GM19328 (cell line): ENCODE measurements at regions not wholly inside any gene's neighbourhood (a gene's known extent, or its start where the extent isn't known, plus 50 kb on each side); places are given as distances from the start of the nearest gene placed in this dataset.
A peak's percentile ranks its signal among the peaks of the same experiment; 100 is the strongest.
"Not testable (repeated sequence)": the region's sequence is repeated elsewhere in the genome, so short reads cannot be mapped to it uniquely, and the experiment has no call there.

Experiments
- ATAC-seq: cut with Tn5 transposase; IDR thresholded peaks from one replicate; pipeline ENCODE4 v1.9.1; 2021; ENCODE audit warnings: mild to moderate bottlenecking, moderate library complexity; ENCODE audit not compliant: unreplicated experiment

DNA sequence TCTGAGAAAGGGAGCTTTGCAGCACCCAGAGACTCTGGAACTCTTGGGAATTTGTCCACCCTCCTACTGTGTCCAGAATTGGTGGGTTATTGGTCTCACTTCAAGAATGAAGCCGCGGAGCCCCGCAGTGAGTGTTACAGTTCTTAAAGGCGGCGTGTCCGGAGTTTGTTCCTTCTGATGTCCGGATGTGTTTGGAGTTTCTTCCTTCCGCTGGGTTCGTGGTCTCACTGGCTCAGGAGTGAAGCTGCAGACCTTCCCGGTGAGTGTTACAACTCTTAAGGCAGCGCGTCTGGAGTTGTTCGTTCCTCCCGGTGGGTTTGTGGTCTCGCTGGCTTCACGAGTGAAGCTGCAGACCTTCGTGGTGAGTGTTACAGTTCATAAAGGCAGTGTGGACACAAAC lies 824.7 kb downstream of the LRRTM4 start:
- not testable (repeated sequence) for ATAC-seq

DNA sequence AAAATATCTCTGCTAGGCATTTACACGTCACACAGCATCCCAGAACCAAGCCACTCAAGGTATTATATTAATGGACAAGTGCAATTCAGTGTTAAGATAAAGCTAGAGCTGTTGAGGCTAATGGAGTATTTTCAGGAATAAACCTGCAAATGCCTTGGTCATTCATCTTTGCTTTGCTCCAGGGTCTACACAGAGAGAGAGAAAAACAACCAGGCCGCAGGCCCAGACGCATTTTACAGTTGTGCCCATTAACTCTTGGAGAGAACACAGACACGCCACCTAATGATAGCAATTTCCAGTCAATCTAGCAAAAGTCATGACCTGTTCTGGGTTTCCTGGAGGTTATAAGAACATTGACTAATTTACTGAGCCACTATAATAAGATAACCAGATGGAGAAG lies 829.3 kb downstream of the LRRTM4 start:
- no peak for ATAC-seq

DNA sequence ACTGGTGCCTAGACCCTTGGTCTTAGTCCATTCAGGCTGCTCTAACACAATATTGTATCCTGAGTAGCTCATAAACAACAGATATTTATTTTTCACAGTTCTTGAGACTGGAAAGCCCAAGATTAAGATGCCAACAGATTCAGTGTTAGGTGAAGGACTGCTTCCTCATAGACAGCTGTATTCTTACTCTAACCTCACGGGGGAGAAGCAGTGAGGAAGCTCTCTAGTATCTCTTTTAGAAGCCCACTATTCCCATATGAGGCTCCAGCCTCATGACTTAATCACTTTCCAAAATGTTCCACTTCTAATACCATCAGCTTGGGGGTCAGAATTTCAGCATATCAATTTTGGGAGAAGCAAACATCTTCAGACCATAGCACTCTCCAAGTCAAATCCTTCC lies 833.4 kb downstream of the LRRTM4 start:
- ATAC-seq, result no peak

DNA sequence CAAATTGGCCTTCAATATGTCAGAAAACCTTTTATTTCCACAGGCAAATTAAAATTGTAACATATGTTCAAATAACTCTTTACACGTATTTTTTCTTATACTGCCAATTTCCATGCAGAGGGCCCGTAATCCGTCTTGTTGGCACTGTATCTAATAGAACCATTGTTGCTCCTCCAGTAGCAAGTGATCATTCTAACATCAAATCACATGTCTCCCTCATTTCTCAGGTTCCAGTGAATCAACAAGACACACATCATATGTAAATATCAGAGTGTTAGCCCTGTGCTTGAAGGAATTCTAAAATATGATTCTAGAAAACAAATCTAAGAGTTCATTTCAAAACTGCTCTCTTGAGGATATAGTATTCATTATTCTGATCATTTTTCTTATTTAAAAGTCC lies 834.3 kb downstream of the LRRTM4 start:
- ATAC-seq, result no peak

DNA sequence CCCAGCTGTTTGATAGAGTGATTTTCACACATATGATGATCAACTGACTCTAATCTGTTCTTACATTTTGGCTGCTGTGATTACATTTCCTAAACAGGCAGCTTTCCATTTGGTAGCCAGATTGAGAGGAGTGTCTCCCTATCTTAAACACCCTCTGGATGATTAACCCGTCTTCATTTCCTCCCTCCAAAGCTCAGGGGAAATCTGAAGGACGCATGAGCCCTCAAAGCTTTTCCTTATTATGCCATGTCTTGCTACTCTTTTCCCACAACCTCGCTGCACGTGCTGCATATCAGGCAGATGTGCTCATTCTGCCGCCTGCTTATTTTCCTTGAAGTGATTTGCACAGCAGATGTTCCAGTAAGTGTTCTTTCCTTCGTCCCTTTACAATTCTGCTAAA lies 837.4 kb downstream of the LRRTM4 start:
- no peak for ATAC-seq

DNA sequence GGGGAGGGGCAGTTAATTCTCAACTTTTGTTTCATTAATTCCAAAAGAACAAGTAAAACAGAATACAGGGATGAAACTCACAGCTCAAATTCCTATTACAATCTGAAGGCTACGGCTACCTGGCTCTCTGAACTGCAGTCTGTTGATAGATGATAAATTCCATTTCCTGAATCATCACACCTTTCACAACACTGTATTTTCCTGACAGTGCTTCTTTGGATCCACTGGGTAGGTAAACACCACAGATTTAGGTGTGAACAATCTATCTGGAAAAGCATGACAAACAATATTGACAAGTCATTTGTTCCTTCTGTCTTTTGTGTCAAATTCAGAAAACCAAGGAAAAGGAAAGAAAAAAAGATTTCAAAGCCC lies 843.2 kb downstream of the LRRTM4 start:
- ATAC-seq, result no peak

DNA sequence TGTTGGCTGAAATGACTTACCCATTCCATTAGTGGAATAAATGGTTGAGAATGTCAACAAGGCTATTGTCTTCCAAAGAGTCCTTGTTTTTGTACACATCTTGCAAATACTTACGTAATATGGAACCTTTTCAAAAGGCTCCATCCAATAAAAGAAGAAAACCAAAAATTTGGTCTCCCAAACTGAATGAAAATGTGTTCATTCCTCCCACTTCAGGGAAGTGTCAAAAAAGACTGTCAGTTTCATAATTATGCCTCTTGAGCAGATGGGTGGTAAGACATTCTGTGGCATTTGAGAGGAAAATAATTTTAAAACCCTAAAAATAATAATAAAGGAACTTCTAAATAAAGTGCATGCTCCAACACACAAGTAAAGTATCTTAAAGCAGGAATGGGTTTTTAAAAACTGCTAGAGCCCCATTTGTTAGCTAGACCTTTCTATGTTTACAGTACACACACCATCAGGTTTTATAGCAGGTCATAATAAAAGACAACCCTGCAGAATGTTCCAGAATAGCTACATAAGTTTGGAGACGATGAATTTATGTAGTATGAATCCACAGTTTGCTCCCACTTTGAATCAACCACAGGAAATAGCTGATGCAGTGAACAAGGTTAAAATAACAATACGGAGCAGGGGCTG lies 843.7 kb downstream of the LRRTM4 start:
- ATAC-seq, result no peak

DNA sequence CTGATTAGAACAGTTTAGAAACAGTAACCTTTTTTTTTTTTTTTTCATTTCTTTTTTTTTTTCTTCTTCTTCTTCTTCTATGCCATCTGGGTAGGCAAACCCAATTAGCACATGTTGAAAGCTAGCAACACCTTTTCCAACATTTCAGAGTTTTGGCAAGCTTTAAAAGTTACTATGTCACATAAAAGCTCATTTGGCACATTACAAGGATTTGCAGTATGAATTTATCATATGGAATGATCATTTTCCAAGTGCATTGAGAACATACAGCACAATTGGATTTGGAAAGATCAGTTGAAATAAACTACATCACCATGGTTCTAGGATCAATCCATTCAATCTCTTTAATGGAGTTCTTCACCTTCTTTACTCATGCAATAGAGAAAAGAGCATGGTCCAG lies 847.0 kb downstream of the LRRTM4 start:
- ATAC-seq, result no peak

DNA sequence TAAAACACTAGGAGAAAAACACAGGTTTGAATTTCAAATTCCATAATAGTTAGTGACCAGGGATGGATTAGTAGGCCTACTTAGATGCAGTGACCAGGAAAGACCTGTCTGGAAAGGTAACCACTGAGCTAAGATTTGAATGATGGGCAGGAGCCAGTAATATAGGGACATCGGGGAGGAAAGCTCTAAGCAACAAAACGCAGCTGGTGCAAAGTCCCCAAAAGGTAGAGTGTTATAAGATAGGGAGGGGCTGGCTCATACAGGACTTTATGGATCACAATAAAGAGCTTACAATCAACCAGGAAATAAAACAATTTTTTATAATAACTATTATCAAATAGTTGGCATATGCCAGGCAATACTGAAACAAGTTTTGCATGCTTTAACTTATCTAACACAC lies 849.4 kb downstream of the LRRTM4 start:
- no peak for ATAC-seq

DNA sequence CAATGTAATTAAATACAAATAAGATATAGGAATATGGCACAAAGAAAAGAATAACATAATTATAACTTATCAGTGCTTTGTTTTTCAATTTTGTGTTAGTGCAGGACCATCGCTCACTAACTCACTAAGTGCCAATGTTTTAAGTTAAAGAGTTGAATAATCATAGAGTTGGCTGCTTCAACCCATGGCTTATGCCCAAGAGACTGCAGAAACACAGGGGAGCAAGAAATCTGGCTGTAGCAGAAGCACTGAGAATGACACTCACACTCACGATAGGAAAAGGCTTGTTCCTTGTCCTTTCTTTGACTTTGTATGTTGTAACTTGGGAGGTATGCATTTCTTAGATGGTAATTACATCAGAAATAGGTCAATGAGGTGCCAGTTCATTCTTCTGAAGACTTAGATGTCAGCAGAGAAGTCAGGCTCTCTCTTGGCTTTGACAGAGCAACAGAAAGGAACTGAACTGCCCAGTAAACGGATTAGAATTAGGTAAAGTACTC lies 852.2 kb downstream of the LRRTM4 start:
- no peak for ATAC-seq

DNA sequence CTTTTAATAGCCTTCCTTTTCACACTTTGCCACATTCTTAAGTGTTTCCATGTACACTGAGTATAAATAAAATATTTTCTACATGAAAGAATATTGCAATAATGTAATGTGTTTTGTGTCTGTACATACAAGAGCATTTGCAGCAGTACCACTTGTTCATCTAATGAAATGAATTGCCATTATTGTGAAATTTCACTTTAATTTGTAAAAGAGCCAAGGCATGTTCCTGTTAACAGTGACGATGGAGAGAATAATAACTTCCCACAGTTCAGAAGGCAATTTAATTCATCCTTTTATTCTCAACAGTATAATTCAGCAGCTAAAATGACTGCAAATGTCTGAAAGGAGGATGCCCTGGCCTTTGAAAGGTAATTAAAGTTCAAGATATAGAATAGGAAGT lies 853.9 kb downstream of the LRRTM4 start:
- no peak for ATAC-seq

DNA sequence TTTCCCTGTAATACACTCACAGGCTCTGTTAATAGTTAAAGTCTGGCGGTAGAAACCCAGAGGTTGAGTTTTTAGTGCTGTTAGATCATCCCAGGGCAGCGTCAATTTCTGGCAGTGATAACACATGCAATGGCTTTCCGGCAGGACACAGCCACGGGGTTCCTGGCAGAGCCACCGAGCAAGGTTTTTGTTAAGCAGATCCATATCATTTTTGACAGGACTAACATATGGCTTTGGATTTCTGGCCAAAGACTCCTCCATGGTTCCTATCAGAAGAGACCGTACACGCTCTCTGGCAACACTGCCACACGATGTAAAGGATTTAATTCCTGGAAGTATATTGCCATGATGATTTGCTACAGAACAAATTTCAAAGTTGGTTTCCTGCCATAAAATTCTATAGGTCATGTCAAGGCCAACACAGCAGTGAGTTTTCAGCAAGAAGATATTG lies 854.3 kb downstream of the LRRTM4 start:
- ATAC-seq, result no peak

DNA sequence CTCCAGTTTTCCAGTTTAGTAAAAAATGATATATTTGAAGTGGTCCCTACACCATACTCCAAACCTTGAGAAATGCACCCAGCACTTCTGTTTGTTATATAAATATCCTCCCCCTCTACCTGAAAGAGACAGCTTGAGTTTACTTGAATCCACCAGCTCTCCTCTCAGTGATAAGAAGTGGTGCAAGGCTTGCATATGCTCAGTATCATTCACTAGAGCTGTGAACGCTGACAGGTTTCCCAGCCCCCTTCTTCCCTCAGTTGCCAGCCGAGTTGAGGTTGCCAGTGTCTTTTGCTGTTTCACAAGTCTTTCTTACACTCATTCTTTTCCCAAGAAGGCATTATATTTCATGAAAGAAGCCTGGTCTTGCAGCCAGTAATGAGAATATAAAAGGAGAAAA lies 880.0 kb downstream of the LRRTM4 start:
- no peak for ATAC-seq

DNA sequence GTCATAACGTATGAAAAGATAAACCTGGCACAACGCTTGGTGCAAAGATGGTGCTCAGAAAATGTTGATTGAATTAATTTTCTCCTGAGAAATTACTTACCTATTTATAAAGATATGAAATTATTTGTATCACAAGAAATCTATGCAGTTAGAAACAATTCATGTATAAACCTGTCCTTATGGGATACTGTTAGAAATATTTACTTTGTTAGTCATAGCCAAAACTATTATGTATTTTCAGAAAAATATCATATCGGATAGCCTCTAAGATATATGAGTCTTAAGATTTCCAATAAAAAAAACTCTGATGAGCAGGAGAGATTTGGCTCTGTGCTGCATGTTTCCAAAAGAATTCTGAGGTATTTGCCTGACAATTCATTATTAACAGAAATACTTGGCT lies 880.7 kb downstream of the LRRTM4 start:
- no peak for ATAC-seq

DNA sequence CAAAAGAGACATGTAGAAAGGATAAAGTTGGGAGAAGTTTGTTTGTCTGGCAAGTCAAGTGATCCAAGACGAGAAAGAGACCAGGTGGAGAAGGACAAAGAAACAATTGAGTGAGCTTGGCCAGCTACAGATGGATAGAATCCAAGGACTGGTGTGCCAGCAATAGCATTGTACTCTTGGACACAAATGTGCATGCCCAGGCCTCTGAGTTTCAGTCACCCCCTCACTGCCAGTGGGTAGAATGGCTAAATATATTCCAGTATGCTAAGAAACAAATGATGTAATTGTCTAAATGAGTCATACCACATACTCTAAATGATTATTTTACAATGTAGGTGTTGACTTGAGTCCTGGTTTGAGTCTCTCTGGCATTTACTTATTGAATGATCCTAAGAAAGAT lies 881.3 kb downstream of the LRRTM4 start:
- no peak for ATAC-seq

DNA sequence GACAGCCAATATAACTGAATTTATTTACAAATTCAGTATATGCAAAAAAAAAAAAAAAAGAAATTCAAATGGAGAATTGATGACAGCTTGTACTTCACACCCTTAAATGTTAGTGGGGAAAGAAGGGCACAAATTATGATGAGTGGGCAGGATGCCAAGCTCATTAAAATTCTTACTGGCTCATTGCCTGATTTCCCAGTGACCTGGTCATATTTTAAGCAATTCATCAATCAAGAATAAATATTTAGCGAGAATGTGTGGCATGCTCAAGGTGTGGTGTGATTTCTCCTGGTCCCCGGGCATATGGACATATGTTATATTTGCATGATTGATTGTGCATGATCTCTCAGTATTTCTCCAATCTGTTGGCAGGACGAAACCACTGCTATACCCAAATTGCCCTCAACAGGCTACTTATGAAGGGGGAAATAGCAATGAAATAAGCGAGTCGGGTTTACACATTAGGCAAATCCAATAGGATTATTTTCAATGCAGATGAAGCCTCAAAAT lies 883.0 kb downstream of the LRRTM4 start:
- no peak for ATAC-seq

DNA sequence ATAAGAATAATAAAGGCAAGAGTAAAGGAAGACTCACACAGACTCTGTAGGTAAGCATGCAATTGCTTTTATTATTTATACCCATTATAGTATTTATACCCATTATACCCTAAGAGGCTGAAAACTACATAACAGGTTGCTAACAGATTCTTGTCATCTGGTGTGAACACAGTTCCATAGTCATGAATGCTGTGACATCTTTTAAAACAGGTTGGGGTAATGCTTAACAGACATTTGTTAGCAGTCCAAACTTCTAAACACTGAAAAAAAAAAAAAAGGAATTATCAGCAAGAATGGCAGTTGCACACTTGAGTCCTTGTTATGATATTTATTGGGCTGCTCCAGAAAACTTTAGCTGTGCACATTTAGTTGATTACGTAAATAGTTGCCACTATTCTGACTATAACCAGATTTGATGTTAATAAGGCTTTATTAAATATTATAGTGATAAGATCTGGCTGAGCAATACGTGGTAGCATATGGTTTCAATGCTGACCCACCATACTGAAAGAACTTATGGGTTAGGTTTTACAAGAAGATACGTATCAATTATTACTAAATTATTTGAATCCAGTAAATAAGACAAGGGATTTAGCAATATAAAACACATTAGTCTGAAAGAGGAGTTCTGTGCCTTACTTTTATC lies 888.8 kb downstream of the LRRTM4 start:
- no peak for ATAC-seq

DNA sequence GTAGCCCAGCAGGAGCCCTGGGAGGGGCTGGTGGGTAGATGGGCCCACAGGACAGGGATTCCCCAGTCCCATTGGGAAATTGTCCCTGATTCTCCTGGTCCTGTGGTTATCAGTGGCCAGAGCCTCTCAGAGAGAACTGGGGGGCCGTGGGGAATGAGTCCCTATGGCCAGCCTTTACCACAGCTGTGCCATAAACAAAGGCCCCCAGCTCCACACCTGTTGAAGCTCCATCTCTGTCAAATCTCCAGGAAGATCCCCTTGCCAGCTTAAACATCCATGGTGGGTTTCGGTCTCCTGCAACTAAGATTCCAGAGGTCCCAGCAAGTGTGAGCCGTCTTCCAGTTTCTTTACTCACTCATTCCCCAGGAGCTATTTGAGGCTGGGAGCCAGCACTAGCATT lies 897.1 kb downstream of the LRRTM4 start:
- no peak for ATAC-seq

DNA sequence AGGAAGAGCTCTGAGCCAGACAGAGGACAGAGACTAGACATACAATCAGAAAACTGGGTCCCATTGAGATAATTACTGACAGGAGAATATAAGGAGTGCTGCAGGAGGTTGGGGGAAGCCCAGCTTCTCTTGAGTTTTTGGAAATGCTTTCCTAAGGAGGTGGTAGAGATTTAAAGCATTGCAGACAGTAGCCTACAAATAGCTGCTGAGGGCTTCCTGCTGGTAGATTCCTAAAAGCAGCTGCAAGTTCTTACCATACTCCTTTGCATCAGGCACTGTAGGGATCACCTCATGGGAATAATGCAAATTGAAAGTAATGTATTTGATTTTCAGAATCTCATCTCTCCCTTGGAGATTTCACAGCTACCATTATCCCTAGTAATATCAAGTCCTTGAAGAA lies 902.6 kb upstream of the GCFC2 start:
- no peak for ATAC-seq

DNA sequence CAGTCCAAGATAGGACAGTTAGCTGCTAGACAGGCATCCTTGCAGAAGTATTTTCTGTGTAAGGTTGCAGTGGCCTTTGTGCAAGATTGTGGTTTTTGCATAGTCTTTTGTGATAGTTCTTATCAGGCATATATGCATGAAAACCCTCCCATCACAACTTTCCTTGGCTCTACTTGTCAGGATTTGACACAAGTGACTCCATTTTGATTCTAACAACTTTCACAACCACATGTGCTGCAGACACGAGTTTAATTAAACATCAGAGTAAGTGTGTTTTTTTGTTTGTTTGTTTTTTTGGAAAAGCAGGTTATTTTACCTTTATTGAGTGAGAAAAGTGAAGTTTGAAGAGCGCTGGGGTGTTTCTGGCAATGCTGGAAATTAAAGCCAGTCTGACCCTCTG lies 902.0 kb upstream of the GCFC2 start:
- ATAC-seq, result no peak

DNA sequence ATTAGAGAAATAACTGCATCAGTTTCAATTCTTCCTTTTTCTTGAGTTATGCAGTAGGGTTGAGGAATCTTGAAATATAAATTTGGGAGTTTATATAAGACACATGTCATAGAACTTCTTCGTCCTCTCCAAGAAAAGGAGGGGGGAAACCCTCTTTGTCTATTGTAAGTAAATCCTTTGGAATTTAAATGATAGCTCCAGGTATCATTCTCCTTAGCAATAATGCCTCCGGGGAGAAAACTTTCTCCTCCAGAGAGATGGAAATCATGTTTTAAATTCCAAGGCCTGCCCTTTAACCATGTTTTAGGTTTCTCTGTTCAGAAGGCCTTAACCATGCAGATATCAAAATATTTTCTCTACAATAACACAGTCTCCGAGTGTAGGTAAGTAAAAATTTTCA lies 899.7 kb upstream of the GCFC2 start:
- ATAC-seq, result no peak

DNA sequence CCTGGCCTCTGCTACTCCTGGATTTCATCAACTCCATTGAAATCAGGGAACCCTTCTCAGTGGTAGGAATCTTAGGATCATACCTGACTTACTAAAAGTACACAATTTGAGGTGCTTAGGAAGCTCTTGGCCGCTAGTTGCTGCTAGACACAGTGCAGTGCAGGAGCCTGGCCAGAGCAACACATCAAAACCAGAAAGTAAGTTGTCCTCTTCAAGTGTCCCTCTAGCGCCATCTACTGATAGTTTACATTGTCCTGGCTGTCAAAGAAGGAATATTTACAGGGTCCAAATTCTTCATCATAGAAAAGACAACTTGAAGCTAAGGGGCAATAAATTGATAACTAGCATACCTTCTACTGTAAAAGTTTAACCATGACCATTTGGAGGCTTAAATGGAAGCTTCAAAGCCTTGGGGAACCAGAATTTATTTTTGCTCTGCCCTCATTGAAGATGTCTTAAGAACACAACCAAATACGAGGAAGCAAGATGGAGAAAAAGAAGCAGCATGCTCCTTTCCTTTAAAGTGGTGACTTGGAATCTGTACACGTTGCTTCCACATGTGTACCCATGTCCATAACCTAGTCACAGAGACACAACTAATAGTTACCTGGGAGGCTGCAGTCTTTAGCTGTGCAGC lies 889.1 kb upstream of the GCFC2 start:
- peak; percentile 98 for ATAC-seq
